ENCODE measurements at regions not wholly inside any gene's neighbourhood (a gene's known extent, or its start where the extent isn't known, plus 50 kb on each side); places are given as distances from the start of the nearest gene placed in this dataset.

DNA sequence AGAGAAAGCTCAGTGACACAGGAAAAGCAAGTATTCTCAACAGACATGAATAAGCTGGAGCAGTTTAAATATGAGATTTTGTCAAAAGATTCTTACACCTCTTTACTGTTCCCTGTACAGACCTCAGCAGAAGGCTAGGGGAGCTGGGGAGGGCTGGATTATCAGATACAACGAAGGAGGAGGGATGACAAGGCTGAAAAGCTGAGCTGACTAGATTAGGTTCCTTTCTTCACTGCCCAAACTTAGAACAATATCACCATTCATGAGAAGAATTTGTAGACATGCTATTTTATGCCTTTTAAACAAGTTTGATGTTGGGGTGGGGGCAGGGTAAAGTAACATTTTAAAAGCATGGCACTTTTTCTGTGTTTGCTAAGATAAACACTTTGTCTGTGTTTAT is 611.1 kb downstream of the AACS start:
- Histone ChIP-seq H2BK5ac (ENCODE audit: low read depth, low read length) (no peak overlapping the region), H3K4me2 (ENCODE audit: insufficient read depth in 1 of 2, low read depth in 2 of 2, low read length in 2 of 2) (no peak overlapping the region), H3K23me2 (ENCODE audit: low read depth, low read length) (peaks cover 11% of the 10 kb centered on the region; the same call in 1 of the 2 replicates), H3K18ac (ENCODE audit: extremely low read depth, low read length) (no peak overlapping the region), H3K4me3 (ENCODE audit: extremely low read depth in 1 of 4, insufficient read depth in 2 of 4, low read depth in 3 of 4, low read length in 4 of 4) (no peak overlapping the region), H4K8ac (ENCODE audit: extremely low read depth, insufficient read depth, low read length) (no peak overlapping the region), H2BK120ac (replicated peaks; ENCODE audit: low read depth, low read length) (no peak overlapping the region), H2BK12ac (ENCODE audit: low read depth, low read length) (no peak overlapping the region), H3K4ac (replicated peaks; ENCODE audit: insufficient read length, low read depth, low read length) (no peak overlapping the region), H2AK5ac (ENCODE audit: low read depth, low read length) (no peak overlapping the region), H3K14ac (ENCODE audit: insufficient read length) (no peak overlapping the region), H3K79me1 (ENCODE audit: low read depth, low read length) (no peaks in the 10 kb centered on the region), H2BK20ac (ENCODE audit: low read length) (no peak overlapping the region), H3K27ac (ENCODE audit: low read depth, low read length) (no peak overlapping the region), H3K36me3 (ENCODE audit: control insufficient read depth in 2 of 4, insufficient read depth in 4 of 4, low read length in 3 of 4) (no peaks in the 10 kb centered on the region), H4K5ac (ENCODE audit: insufficient read length, low read depth, low read length) (no peak overlapping the region), H2BK15ac (ENCODE audit: low read length) (no peak overlapping the region), H3K4me1 (replicated peaks in 1 of 4; ENCODE audit: control insufficient read depth in 3 of 4, insufficient read depth in 4 of 4, low read length in 3 of 4) (no peaks in the 10 kb centered on the region), H3K27me3 (replicated peaks in 1 of 4; ENCODE audit: control insufficient read depth in 3 of 4, extremely low read depth in 1 of 4, insufficient read depth in 3 of 4, low read length in 3 of 4) (no peaks in the 10 kb centered on the region), H3K9ac (replicated peaks in 1 of 4; ENCODE audit: extremely low read depth in 1 of 4, low read depth in 3 of 4, low read length in 3 of 4) (no peak overlapping the region), H3K23ac (ENCODE audit: insufficient read length) (no peak overlapping the region), H3K79me2 (ENCODE audit: control insufficient read depth in 1 of 2, insufficient read depth in 2 of 2, low read length in 2 of 2) (no peaks in the 10 kb centered on the region), H4K20me1 (replicated peaks in 1 of 2; ENCODE audit: control insufficient read depth in 1 of 2, insufficient read depth in 2 of 2, low read length in 2 of 2) (peaks cover 0 to 11% of the 10 kb centered on the region in 2 experiments), H3K9me3 (ENCODE audit: insufficient read depth in 2 of 2, low read depth in 1 of 2, low read length in 1 of 2) (no peaks in the 10 kb centered on the region), H3K56ac (replicated peaks; ENCODE audit: insufficient read length, low read depth, low read length) (no peak overlapping the region), H4K91ac (replicated peaks; ENCODE audit: insufficient read length, low read length) (no peak overlapping the region), H2AFZ (ENCODE audit: low read length) (no peak overlapping the region)
- POLR2A ChIA-PET (ENCODE audit: partially characterized antibody) = interaction anchor here (1.4 to 2.1 kb wide), 2 partner anchors 10 to 18 kb away, joined by 3 to 4 read pairs; no protein-coding TSS in a partner anchor
- no peak for TF ChIP-seq SIRT6 (IDR thresholded peaks at IDR 0.05; ENCODE audit: low read length)
- 64% methylated on average over 1 of the region's 1 CpG; no CpG with 5 or more reads in 1 of the 2 experiments for WGBS, 2 experiments (ENCODE audit: extremely low coverage in 1 of 2, insufficient coverage in 1 of 2, insufficient read length in 1 of 2, insufficient replicate concordance in 2 of 2, low coverage in 1 of 2, low lambda C conversion rate in 2 of 2, missing lambda C conversion rate in 1 of 2)
- CTCF ChIA-PET (ENCODE audit: partially characterized antibody) = interaction anchor here (0.6 to 1.9 kb wide), 8 partner anchors 8 to 144 kb away, joined by 3 to 11 read pairs (median 4); no protein-coding TSS in a partner anchor
- FAIRE-seq (no peak), DNase-seq (ENCODE audit: low read depth in 1 of 2, low spot score in 2 of 2) (no peak)
